SK-N-SH (cell line): ENCODE measurements at regions not wholly inside any gene's neighbourhood (a gene's known extent, or its start where the extent isn't known, plus 50 kb on each side); places are given as distances from the start of the nearest gene placed in this dataset.
"Not testable (repeated sequence)": the region's sequence is repeated elsewhere in the genome, so short reads cannot be mapped to it uniquely, and the experiment has no call there.

Experiments
- CTCF ChIA-PET: fragments of 300-600, 350-600 bp; formaldehyde crosslinking; extraction: SDS; loops from one replicate; lab custom pipeline; 2021; lab: Yijun Ruan, JAX
- POLR2A ChIA-PET: fragments of 350-600 bp; sonication (Branson Sonifier 250); formaldehyde crosslinking; extraction: SDS; loops from one replicate; lab custom pipeline; 2020; ENCODE audit warnings: antibody characterized with exemption, inconsistent platforms; lab: Yijun Ruan, JAX
- DNase-seq: peaks from one replicate; pipeline ENCODE4 v3.0.0; 2012
- H2AFZ ChIP-seq: fragments of 200-600 bp; sonication (generic); 2 replicates; pipeline ENCODE4 v1.8.1; 2016; ENCODE audit warnings: antibody characterized with exemption, mild to moderate bottlenecking, low read depth
- H3F3A ChIP-seq: fragments of 200-600 bp; sonication (generic); replicated peaks from 2 replicates; pipeline ENCODE3; 2016; ENCODE audit warnings: antibody characterized with exemption, mild to moderate bottlenecking; ENCODE audit not compliant: insufficient read depth
- H3K27ac ChIP-seq, 2 experiments: fragments of 200-500 bp in 1 of 2; fragments of 200-600 bp in 1 of 2; sonication (Bioruptor generic) in 1 of 2; sonication (generic), shearing (Covaris generic) in 1 of 2; 2 replicates each; pipeline versions ENCODE4 v1.5.1 to v1.6.1; 2014 to 2016; ENCODE audit warnings: low read depth in 2 of 2, inconsistent platforms in 1 of 2, low read length in 1 of 2, mild to moderate bottlenecking in 1 of 2, mixed read lengths in 1 of 2
- H3K27me3 ChIP-seq: fragments of 200-600 bp; sonication (generic), shearing (Covaris generic); 2 replicates; pipeline ENCODE4 v1.6.1; 2016; ENCODE audit warnings: mixed run types; ENCODE audit not compliant: insufficient read depth
- H3K36me3 ChIP-seq, 2 experiments: fragments of 200-500 bp in 1 of 2; fragments of 200-600 bp in 1 of 2; sonication (Bioruptor generic) in 1 of 2; sonication (generic) in 1 of 2; replicated peaks in 1 of 2; 2 replicates each; pipeline versions ENCODE3 to v1.5.1; 2014 to 2016; ENCODE audit warnings: low read length in 1 of 2, mild to moderate bottlenecking in 1 of 2; ENCODE audit not compliant: insufficient read depth in 2 of 2, control insufficient read depth in 1 of 2
- H3K4me1 ChIP-seq, 2 experiments: fragments of 200-500 bp in 1 of 2; fragments of 200-600 bp in 1 of 2; sonication (Bioruptor generic) in 1 of 2; sonication (generic), shearing (Covaris generic) in 1 of 2; 2 replicates each; pipeline versions ENCODE4 v1.5.1 to v1.6.1; 2014 to 2016; ENCODE audit warnings: low read depth in 1 of 2, low read length in 1 of 2, mixed run types in 1 of 2; ENCODE audit not compliant: insufficient read depth in 2 of 2, control insufficient read depth in 1 of 2
- H3K4me2 ChIP-seq: fragments of 200-600 bp; sonication (generic), shearing (Covaris generic); 2 replicates; pipeline ENCODE4 v1.6.1; 2017; ENCODE audit warnings: mixed run types
- H3K4me3 ChIP-seq, 2 experiments: fragments of 200-500 bp in 1 of 2; fragments of 200-600 bp in 1 of 2; sonication (Bioruptor generic) in 1 of 2; sonication (generic), shearing (Covaris generic) in 1 of 2; 2 replicates each; pipeline versions ENCODE4 v1.5.1 to v1.8.1; 2014 to 2016; ENCODE audit warnings: low read depth in 2 of 2, inconsistent platforms in 1 of 2, low read length in 1 of 2, mild to moderate bottlenecking in 1 of 2, mixed read lengths in 1 of 2, moderate library complexity in 1 of 2
- H3K79me2 ChIP-seq: fragments of 200-600 bp; sonication (generic); 2 replicates; pipeline ENCODE4 v1.8.1; 2017; ENCODE audit warnings: mild to moderate bottlenecking; ENCODE audit not compliant: insufficient read depth
- H3K9ac ChIP-seq: fragments of 200-600 bp; sonication (generic); 2 replicates; pipeline ENCODE4 v1.6.1; 2017; ENCODE audit warnings: mixed run types
- H3K9me2 ChIP-seq: fragments of 200-600 bp; sonication (generic); 2 replicates; pipeline ENCODE4 v1.6.1; 2017; ENCODE audit warnings: mixed run types
- H3K9me3 ChIP-seq: fragments of 200-600 bp; sonication (generic); 2 replicates; pipeline ENCODE4 v1.6.1; 2017; ENCODE audit warnings: mixed run types, mild to moderate bottlenecking, moderate library complexity
- H4K20me1 ChIP-seq: fragments of 200-600 bp; sonication (generic); 2 replicates; pipeline ENCODE4 v1.6.1; 2017; ENCODE audit warnings: mild to moderate bottlenecking, mixed run types; ENCODE audit not compliant: insufficient read depth
- CHD2 ChIP-seq: fragments of 150-350 bp; IDR thresholded peaks from 2 replicates; pipeline ENCODE4 v1.6.1; 2018; ENCODE audit warnings: low read length; ENCODE audit not compliant: partially characterized antibody
- CTCF ChIP-seq: fragments of 200-600 bp; sonication (generic); IDR thresholded peaks from 2 replicates; pipeline ENCODE4 v1.6.1; 2017; ENCODE audit warnings: antibody characterized with exemption, mild to moderate bottlenecking, moderate library complexity
- ELF1 ChIP-seq: IDR thresholded peaks from 2 replicates; pipeline ENCODE4 v1.4.0; 2012
- EZH2phosphoT487 ChIP-seq: fragments of 200-600 bp; sonication (generic); IDR thresholded peaks from 2 replicates; pipeline ENCODE4 v1.6.1; 2017; ENCODE audit warnings: low read depth, mixed run types, mild to moderate bottlenecking, antibody characterized with exemption, moderate library complexity, borderline replicate concordance
- FOSL2 ChIP-seq: IDR thresholded peaks from 2 replicates; pipeline ENCODE4 v1.4.0; 2012; ENCODE audit warnings: low read depth, mild to moderate bottlenecking, moderate library complexity, borderline replicate concordance
- FOXM1 ChIP-seq: IDR thresholded peaks from 2 replicates; pipeline ENCODE4 v1.4.0; 2012; ENCODE audit warnings: low read depth, mild to moderate bottlenecking
- GABPA ChIP-seq: IDR thresholded peaks from 2 replicates; pipeline ENCODE4 v1.4.0; 2012; ENCODE audit warnings: low read depth, mild to moderate bottlenecking
- JUND ChIP-seq: IDR thresholded peaks from 2 replicates; pipeline ENCODE4 v1.4.0; 2012
- MEF2A ChIP-seq: IDR thresholded peaks from 2 replicates; pipeline ENCODE4 v1.4.0; 2012; ENCODE audit warnings: low read depth, borderline replicate concordance
- MXI1 ChIP-seq: IDR thresholded peaks from 2 replicates; pipeline ENCODE4 v1.6.1; 2012; ENCODE audit warnings: mild to moderate bottlenecking, low read depth, low read length, improper control_type of control experiment
- NFIC ChIP-seq: IDR thresholded peaks from 2 replicates; pipeline ENCODE4 v1.4.0; 2012; ENCODE audit warnings: borderline replicate concordance
- PBX3 ChIP-seq: IDR thresholded peaks from 2 replicates; pipeline ENCODE4; 2012
- RAD21 ChIP-seq: IDR thresholded peaks from 2 replicates; pipeline ENCODE4 v1.6.1; 2012; ENCODE audit warnings: mild to moderate bottlenecking, low read length
- RXRA ChIP-seq: IDR thresholded peaks from 2 replicates; pipeline ENCODE4 v1.4.0; 2012; ENCODE audit warnings: low read depth, mild to moderate bottlenecking, borderline replicate concordance
- SIN3A ChIP-seq: IDR thresholded peaks from 2 replicates; pipeline ENCODE4 v1.6.1; 2012; ENCODE audit warnings: low read depth, mild to moderate bottlenecking, low read length, moderate library complexity, borderline replicate concordance
- TEAD4 ChIP-seq: IDR thresholded peaks from 2 replicates; pipeline ENCODE4 v1.4.0; 2012; ENCODE audit warnings: mild to moderate bottlenecking, borderline replicate concordance; ENCODE audit not compliant: insufficient read depth
- WGBS: methylation state at CpG from one replicate; pipeline ENCODE4 v1.1.6; 2017; ENCODE audit warnings: low lambda C conversion rate; 5-methylcytosine and 5-hydroxymethylcytosine counted together
- TF ChIP-seq, protein P1 (sequence below): IDR thresholded peaks from 2 replicates; pipeline ENCODE4 v1.4.0; 2012; ENCODE audit warnings: low read depth

- H3K9ac ChIP-seq, H3K4me3 ChIP-seq, H3K4me1 ChIP-seq, H3K4me2 ChIP-seq, H2AFZ ChIP-seq, CTCF ChIA-PET, H3F3A ChIP-seq, H3K36me3 ChIP-seq, H3K79me2 ChIP-seq, H3K27ac ChIP-seq, H3K9me3 ChIP-seq, POLR2A ChIA-PET, DNase-seq, H3K9me2 ChIP-seq, H3K27me3 ChIP-seq, H4K20me1 ChIP-seq: not testable (repeated sequence)
- 1% methylated on average over 3 of the region's 3 CpGs for WGBS
These were observed 258.6 kb downstream of the HNRNPD start for GRCh38 chr4:82115183-82115582.

GRCh38 chr4:82108506-82108905 lies 265.3 kb downstream of the HNRNPD start:
- no peaks in the 10 kb centered on the region for H3K27me3 ChIP-seq
- H3K9ac ChIP-seq, result no peak overlapping the region
- no peak overlapping the region for H3K4me3 ChIP-seq
- CTCF ChIA-PET, result no interaction called here
- H3K9me2 ChIP-seq, result no peaks in the 10 kb centered on the region
- WGBS, result 0% methylated on average over 2 of the region's 2 CpGs
- no peaks in the 10 kb centered on the region for H3K79me2 ChIP-seq
- no peaks in the 10 kb centered on the region for H3K36me3 ChIP-seq
- no peaks in the 10 kb centered on the region for H4K20me1 ChIP-seq
- DNase-seq, result no peak
- H3K27ac ChIP-seq, result no peak overlapping the region
- POLR2A ChIA-PET, result no interaction called here
- no peak overlapping the region for H2AFZ ChIP-seq
- H3K4me1 ChIP-seq, result no peaks in the 10 kb centered on the region
- H3K9me3 ChIP-seq, result no peaks in the 10 kb centered on the region
- TF ChIP-seq NFIC, result no peak
- TF ChIP-seq, protein P1, sequence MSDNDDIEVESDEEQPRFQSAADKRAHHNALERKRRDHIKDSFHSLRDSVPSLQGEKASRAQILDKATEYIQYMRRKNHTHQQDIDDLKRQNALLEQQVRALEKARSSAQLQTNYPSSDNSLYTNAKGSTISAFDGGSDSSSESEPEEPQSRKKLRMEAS, result no peak
- no peak for TF ChIP-seq MEF2A
- TF ChIP-seq MXI1, result no peak
- no peak for TF ChIP-seq ELF1
- no peak for TF ChIP-seq CHD2
- TF ChIP-seq PBX3, result no peak
- TF ChIP-seq TEAD4, result no peak
- no peak for TF ChIP-seq RAD21
- TF ChIP-seq FOSL2, result no peak
- no peak for TF ChIP-seq EZH2phosphoT487
- no peak for TF ChIP-seq FOXM1
- no peak for TF ChIP-seq RXRA
- no peak for TF ChIP-seq JUND
- no peak for TF ChIP-seq SIN3A
- TF ChIP-seq CTCF, result no peak
- TF ChIP-seq GABPA, result no peak
- no peak overlapping the region for H3K4me2 ChIP-seq
- no peaks in the 10 kb centered on the region for H3F3A ChIP-seq
